Esophagus muscularis mucosa (tissue), 4 donors: ENCODE measurements at regions not wholly inside any gene's neighbourhood (a gene's known extent, or its start where the extent isn't known, plus 50 kb on each side); places are given as distances from the start of the nearest gene placed in this dataset.

Source experiments
- DNase-seq: peaks from one replicate; pipeline ENCODE4 v3.0.0-alpha.2; 2017; ENCODE audit errors: extremely low spot score
- H3K27ac ChIP-seq, 4 donors: fragments of 200-600 bp; sonication (generic); replicated peaks in 1 of 4; 1 replicate in 3 of 4; 2 replicates in 1 of 4; pipeline ENCODE4 v1.5.1; 2016 to 2019; ENCODE audit warnings: mild to moderate bottlenecking in 1 of 4
- H3K27me3 ChIP-seq, 4 donors: fragments of 200-600 bp; sonication (generic); one replicate each; pipeline versions ENCODE4 v1.5.1 to v1.6.0; 2016 to 2019
- H3K36me3 ChIP-seq, 4 donors: fragments of 200-600 bp; sonication (generic); one replicate each; pipeline ENCODE4 v1.5.1; 2016 to 2019
- H3K4me1 ChIP-seq, 4 donors: fragments of 200-600 bp; sonication (generic); one replicate each; pipeline ENCODE4 v1.5.1; 2016 to 2019
- H3K4me3 ChIP-seq, 4 donors: fragments of 200-600 bp; sonication (generic); 1 replicate in 2 of 4; 2 replicates in 2 of 4; pipeline ENCODE4 v1.5.1; 2016 to 2019; ENCODE audit warnings: mild to moderate bottlenecking in 4 of 4, moderate library complexity in 1 of 4
- H3K9me3 ChIP-seq, 4 donors: fragments of 200-600 bp; sonication (generic); 1 replicate in 3 of 4; 2 replicates in 1 of 4; pipeline ENCODE4 v1.5.1; 2016 to 2019
- EP300 ChIP-seq: sonication (generic); formaldehyde crosslinking; IDR thresholded peaks from one replicate; pipeline ENCODE4 v1.6.1; 2017; ENCODE audit warnings: antibody characterized with exemption
- POLR2A ChIP-seq: fragments of 450-650 bp; IDR thresholded peaks from one replicate; pipeline ENCODE4 v1.6.1; 2017; ENCODE audit warnings: antibody characterized with exemption, moderate library complexity, mild to moderate bottlenecking, low read depth
- POLR2AphosphoS5 ChIP-seq, 2 donors: sonication (generic); formaldehyde crosslinking; IDR thresholded peaks; one replicate each; pipeline ENCODE4 v1.6.1; 2017; ENCODE audit warnings: antibody characterized with exemption in 2 of 2
- WGBS: methylation state at CpG from one replicate; pipeline ENCODE4 v1.1.5; 2018; 5-methylcytosine and 5-hydroxymethylcytosine counted together
- intact Hi-C: fragments of 100-400 bp; cut with DNase I; formaldehyde crosslinking; loops from one replicate; pipeline ENCODE4 v1.15.1; 2023
- TF ChIP-seq, protein P1 (sequence below), 3 experiments: fragments of 200-600 bp in 2 of 3; fragments of 450-650 bp in 1 of 3; sonication (generic) in 2 of 3; IDR thresholded peaks; one replicate each; pipeline ENCODE4 v1.5.1; 2017 to 2019; ENCODE audit warnings: antibody characterized with exemption in 3 of 3, mild to moderate bottlenecking in 2 of 3, moderate library complexity in 1 of 3

DNA sequence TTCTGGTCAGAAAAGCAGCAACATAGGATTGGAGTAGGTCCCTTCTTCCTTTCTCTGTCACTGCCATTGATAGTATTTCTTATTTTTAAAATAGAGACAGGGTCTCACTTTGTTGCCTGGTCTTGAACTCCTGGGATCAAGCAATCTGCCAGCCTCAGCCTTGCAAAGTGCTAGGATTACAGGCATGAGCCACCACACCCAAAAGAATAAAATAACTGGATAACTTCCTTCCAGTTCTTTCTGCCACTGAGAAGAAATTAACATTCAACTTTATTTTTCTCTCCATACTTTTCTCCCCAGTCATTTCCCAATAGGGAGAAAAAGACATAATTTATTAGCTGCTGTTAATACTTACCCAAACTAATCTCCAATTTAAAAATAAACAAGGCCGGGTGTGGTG, 91.9 kb upstream of the MED13 start:
- H3K36me3 ChIP-seq: no peaks in the 10 kb centered on the region
- no peaks in the 10 kb centered on the region for H3K4me1 ChIP-seq
- peaks cover 0 to 5% (median 0%) of the 10 kb centered on the region in 4 donors for H3K27me3 ChIP-seq
- TF ChIP-seq POLR2AphosphoS5 (IDR thresholded peaks at IDR 0.05): no peak
- TF ChIP-seq POLR2A: no peak
- TF ChIP-seq EP300: no peak
- TF ChIP-seq, protein P1, sequence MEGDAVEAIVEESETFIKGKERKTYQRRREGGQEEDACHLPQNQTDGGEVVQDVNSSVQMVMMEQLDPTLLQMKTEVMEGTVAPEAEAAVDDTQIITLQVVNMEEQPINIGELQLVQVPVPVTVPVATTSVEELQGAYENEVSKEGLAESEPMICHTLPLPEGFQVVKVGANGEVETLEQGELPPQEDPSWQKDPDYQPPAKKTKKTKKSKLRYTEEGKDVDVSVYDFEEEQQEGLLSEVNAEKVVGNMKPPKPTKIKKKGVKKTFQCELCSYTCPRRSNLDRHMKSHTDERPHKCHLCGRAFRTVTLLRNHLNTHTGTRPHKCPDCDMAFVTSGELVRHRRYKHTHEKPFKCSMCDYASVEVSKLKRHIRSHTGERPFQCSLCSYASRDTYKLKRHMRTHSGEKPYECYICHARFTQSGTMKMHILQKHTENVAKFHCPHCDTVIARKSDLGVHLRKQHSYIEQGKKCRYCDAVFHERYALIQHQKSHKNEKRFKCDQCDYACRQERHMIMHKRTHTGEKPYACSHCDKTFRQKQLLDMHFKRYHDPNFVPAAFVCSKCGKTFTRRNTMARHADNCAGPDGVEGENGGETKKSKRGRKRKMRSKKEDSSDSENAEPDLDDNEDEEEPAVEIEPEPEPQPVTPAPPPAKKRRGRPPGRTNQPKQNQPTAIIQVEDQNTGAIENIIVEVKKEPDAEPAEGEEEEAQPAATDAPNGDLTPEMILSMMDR (IDR thresholded peaks at IDR 0.05): no peak
- intact Hi-C loops: no loop called here
- no peak overlapping the region for H3K4me3 ChIP-seq
- WGBS: 58% methylated on average over 1 of the region's 1 CpG
- no peak for DNase-seq
- H3K27ac ChIP-seq: no peak overlapping the region
- no peaks in the 10 kb centered on the region for H3K9me3 ChIP-seq

DNA sequence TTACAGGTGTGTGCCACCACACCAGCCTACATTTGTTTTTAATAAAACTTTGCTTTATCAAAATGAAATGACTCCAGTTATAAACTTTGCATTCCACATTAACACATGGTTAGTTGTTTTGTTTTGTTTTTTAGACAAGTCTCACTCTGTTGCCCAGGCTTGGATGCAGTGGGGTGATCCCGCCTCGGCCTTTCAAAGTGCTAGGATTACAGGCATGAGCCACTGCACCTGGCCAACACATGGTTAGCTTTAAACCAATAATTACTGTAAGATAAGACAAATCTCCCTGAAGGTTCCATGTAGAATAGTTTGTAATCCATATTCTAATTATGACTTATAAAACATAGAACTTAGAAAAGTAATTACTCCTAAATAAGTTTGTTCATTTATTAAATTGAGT, 89.8 kb upstream of the MED13 start:
- DNase-seq: no peak
- WGBS: 64% methylated on average over 2 of the region's 2 CpGs
- no peaks in the 10 kb centered on the region for H3K4me1 ChIP-seq
- H3K27me3 ChIP-seq: peaks cover 0 to 10% (median 0%) of the 10 kb centered on the region in 4 donors
- H3K36me3 ChIP-seq: no peaks in the 10 kb centered on the region
- H3K9me3 ChIP-seq: no peaks in the 10 kb centered on the region
- no peak overlapping the region for H3K4me3 ChIP-seq
- no peak for TF ChIP-seq POLR2AphosphoS5 (IDR thresholded peaks at IDR 0.05)
- TF ChIP-seq EP300: no peak
- TF ChIP-seq, protein P1 (IDR thresholded peaks at IDR 0.05): no peak
- no peak for TF ChIP-seq POLR2A
- no peak overlapping the region for H3K27ac ChIP-seq
- intact Hi-C loops: no loop called here

DNA sequence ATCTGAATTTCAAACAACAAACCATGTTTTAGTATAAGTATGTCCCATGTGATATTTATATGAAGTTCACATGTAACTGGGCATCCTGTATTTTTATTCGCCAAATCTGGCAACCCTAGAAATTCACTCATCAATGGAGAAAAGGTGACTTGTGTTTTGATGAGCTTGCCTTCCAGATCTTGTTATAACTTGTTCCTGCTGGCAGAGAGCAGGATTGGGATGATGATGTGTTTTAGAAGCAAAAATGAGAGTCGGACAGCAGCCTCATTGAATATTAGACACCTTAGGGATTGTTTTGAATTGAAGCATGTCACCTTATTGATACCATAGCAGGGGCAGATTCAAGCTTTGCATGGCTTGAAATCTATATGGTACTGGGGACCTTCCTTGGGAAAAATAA, 85.4 kb upstream of the MED13 start:
- Histone ChIP-seq H3K27me3 (peaks cover 0 to 10% (median 0%) of the 10 kb centered on the region in 4 donors), H3K4me1 (no peaks in the 10 kb centered on the region), H3K4me3 (no peak overlapping the region), H3K36me3 (no peaks in the 10 kb centered on the region), H3K9me3 (no peaks in the 10 kb centered on the region), H3K27ac (no peak overlapping the region)
- intact Hi-C loops: no loop called here
- TF ChIP-seq EP300 (no peak), POLR2AphosphoS5 (IDR thresholded peaks at IDR 0.05) (no peak), POLR2A (no peak)
- TF ChIP-seq, protein P1 (IDR thresholded peaks at IDR 0.05): no peak
- DNase-seq: no peak
- 97% methylated on average over 2 of the region's 2 CpGs for WGBS

DNA sequence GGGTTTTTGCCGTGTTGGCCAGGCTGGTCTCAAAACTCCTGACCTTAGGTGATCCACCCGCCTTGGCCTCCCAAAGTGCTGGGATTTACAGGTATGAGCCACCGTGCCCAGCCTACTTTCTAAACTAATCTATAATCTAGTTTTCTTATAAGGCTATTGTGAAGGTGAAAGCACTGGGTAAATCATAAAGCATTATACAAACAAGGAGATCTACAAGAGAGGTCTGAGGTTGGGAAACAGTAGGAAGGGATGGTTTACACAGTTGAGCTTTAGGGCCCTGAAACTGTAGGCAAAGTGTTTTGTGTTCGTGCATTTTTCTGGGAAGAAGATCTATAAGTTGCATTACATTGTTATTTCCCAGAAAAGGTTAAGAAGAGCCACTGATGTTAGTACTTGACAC, 84.9 kb upstream of the MED13 start:
- H3K9me3 ChIP-seq: no peaks in the 10 kb centered on the region
- no peak for DNase-seq
- no peak overlapping the region for H3K4me3 ChIP-seq
- no peaks in the 10 kb centered on the region for H3K36me3 ChIP-seq
- WGBS: 89% methylated on average over 4 of the region's 4 CpGs
- intact Hi-C loops: no loop called here
- no peaks in the 10 kb centered on the region for H3K4me1 ChIP-seq
- TF ChIP-seq, protein P1 (IDR thresholded peaks at IDR 0.05): no peak
- no peak for TF ChIP-seq POLR2AphosphoS5 (IDR thresholded peaks at IDR 0.05)
- H3K27me3 ChIP-seq: peaks cover 0 to 10% (median 0%) of the 10 kb centered on the region in 4 donors
- H3K27ac ChIP-seq: no peak overlapping the region

DNA sequence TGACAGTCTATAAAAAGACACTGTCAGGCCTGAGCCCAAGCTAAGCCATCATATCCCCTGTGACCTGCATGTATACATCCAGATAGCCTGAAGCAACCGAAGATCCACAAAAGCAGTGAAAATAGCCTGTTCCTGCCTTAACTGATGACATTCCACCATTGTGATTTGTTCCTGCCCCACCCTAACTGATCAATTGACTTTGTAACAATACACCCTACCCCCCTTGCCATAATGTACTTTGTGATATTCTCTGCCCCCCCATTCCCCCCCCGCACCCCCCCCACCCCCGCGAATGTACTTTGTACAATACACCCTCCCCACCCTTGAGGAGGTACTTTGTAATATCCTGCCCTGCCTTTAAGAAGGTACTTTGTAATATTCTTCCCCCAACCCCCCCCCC, 82.2 kb upstream of the MED13 start:
- Histone ChIP-seq H3K27me3 (peaks cover 0 to 5% (median 0%) of the 10 kb centered on the region in 4 donors), H3K36me3 (no peaks in the 10 kb centered on the region), H3K4me3 (no peak overlapping the region), H3K9me3 (no peaks in the 10 kb centered on the region), H3K27ac (no peak overlapping the region), H3K4me1 (no peaks in the 10 kb centered on the region)
- 79% methylated on average over 4 of the region's 4 CpGs for WGBS
- DNase-seq: no peak
- intact Hi-C loops: no loop called here
- no peak for TF ChIP-seq POLR2A
- TF ChIP-seq POLR2AphosphoS5 (IDR thresholded peaks at IDR 0.05): no peak
- no peak for TF ChIP-seq EP300
- TF ChIP-seq, protein P1 (IDR thresholded peaks at IDR 0.05): no peak
